Activated CD4-positive, CD25-positive, alpha-beta regulatory T cell treated with anti-CD3 and anti-CD28 coated beads, Interleukin-2, amount 50 U/mL, for 24 hours (primary cell): ENCODE measurements at regions not wholly inside any gene's neighbourhood (a gene's known extent, or its start where the extent isn't known, plus 50 kb on each side); places are given as distances from the start of the nearest gene placed in this dataset.
"Not testable (repeated sequence)": the region's sequence is repeated elsewhere in the genome, so short reads cannot be mapped to it uniquely, and the experiment has no call there.

Experiments used
- ATAC-seq, 2 donors: fragments of 150-1000 bp; cut with Tn5 transposase; one replicate each; pipeline ENCODE4 v1.10.0; 2021; ENCODE audit warnings: mild to moderate bottlenecking in 1 of 2, moderate library complexity in 1 of 2

- no peak for ATAC-seq
Observed at GRCh38 chr4:91840359-91840758, 463.4 kb upstream of the GRID2 start.

- ATAC-seq, result no peak
Observed at GRCh38 chr4:91846233-91846632, 457.5 kb upstream of the GRID2 start.

GRCh38 chr4:91851456-91851855 lies 452.3 kb upstream of the GRID2 start:
- no peak for ATAC-seq

- ATAC-seq, result no peak
Observed at GRCh38 chr4:91887926-91888325, 415.8 kb upstream of the GRID2 start.

- not testable (repeated sequence) for ATAC-seq
Observed at GRCh38 chr4:91891217-91891616, 412.5 kb upstream of the GRID2 start.

- no peak for ATAC-seq
Observed at GRCh38 chr4:91894006-91894405, 409.8 kb upstream of the GRID2 start.

GRCh38 chr4:91904556-91904955 lies 399.2 kb upstream of the GRID2 start:
- no peak for ATAC-seq

GRCh38 chr4:91909963-91910362 lies 393.8 kb upstream of the GRID2 start:
- no peak for ATAC-seq

GRCh38 chr4:91914176-91914804 lies 389.5 kb upstream of the GRID2 start:
- ATAC-seq, result no peak

GRCh38 chr4:91916219-91916618 lies 387.5 kb upstream of the GRID2 start:
- no peak for ATAC-seq

GRCh38 chr4:91924625-91925024 lies 379.1 kb upstream of the GRID2 start:
- ATAC-seq, result peak in 1 of 2 donors; percentile 17

- ATAC-seq, result no peak
Observed at GRCh38 chr4:91935217-91935616, 368.5 kb upstream of the GRID2 start.

GRCh38 chr4:91936311-91936710 lies 367.5 kb upstream of the GRID2 start:
- no peak for ATAC-seq

GRCh38 chr4:91957963-91958362 lies 345.8 kb upstream of the GRID2 start:
- ATAC-seq, result no peak

GRCh38 chr4:91958596-91958995 lies 345.2 kb upstream of the GRID2 start:
- no peak for ATAC-seq

- ATAC-seq, result no peak
Observed at GRCh38 chr4:91961504-91961903, 342.3 kb upstream of the GRID2 start.

- no peak for ATAC-seq
Observed at GRCh38 chr4:91963486-91963885, 340.3 kb upstream of the GRID2 start.

GRCh38 chr4:91965166-91965565 lies 338.6 kb upstream of the GRID2 start:
- ATAC-seq, result no peak

GRCh38 chr4:91973479-91974153 lies 330.1 kb upstream of the GRID2 start:
- no peak for ATAC-seq

- ATAC-seq, result no peak
Observed at GRCh38 chr4:91984466-91984865, 319.3 kb upstream of the GRID2 start.

- ATAC-seq, result no peak
Observed at GRCh38 chr4:91989914-91990313, 313.9 kb upstream of the GRID2 start.

GRCh38 chr4:91990726-91991125 lies 313.0 kb upstream of the GRID2 start:
- ATAC-seq, result no peak

GRCh38 chr4:91997045-91997444 lies 306.7 kb upstream of the GRID2 start:
- no peak for ATAC-seq
